HEK293T (cell line): ENCODE measurements at regions not wholly inside any gene's neighbourhood (a gene's known extent, or its start where the extent isn't known, plus 50 kb on each side); places are given as distances from the start of the nearest gene placed in this dataset.

Experiments used
- CTCF ChIA-PET: fragments of 350-600 bp; formaldehyde crosslinking; extraction: SDS; loops from one replicate; lab custom pipeline; 2021; ENCODE audit warnings: antibody characterized with exemption, inconsistent platforms; lab: Yijun Ruan, JAX
- POLR2A ChIA-PET: fragments of 350-600 bp; formaldehyde crosslinking; extraction: SDS; loops from one replicate; lab custom pipeline; 2020; ENCODE audit warnings: antibody characterized with exemption, inconsistent platforms; lab: Yijun Ruan, JAX
- DNase-seq: peaks from one replicate; pipeline ENCODE4 v3.0.0; 2012; ENCODE audit warnings: mixed read lengths; ENCODE audit errors: extremely low spot score
- ARNT ChIP-seq: fragments of 450-650 bp; IDR thresholded peaks from 2 replicates; pipeline ENCODE4 v1.6.1; 2017; ENCODE audit warnings: mild to moderate bottlenecking
- BHLHE40 ChIP-seq: fragments of 450-650 bp; IDR thresholded peaks from 2 replicates; pipeline ENCODE4 v1.6.1; 2016; ENCODE audit warnings: mild to moderate bottlenecking, moderate library complexity, borderline replicate concordance
- CTBP1 ChIP-seq: fragments of 450-650 bp; IDR thresholded peaks from 2 replicates; pipeline ENCODE4 v1.6.1; 2016; ENCODE audit warnings: borderline replicate concordance
- ELF4 ChIP-seq: fragments of 450-650 bp; IDR thresholded peaks from 2 replicates; pipeline ENCODE4 v1.6.1; 2017; ENCODE audit warnings: antibody characterized with exemption
- FOXA1 ChIP-seq: fragments of 450-650 bp; IDR thresholded peaks from 2 replicates; pipeline ENCODE4 v1.6.1; 2016; ENCODE audit warnings: mild to moderate bottlenecking
- FOXK2 ChIP-seq: fragments of 450-650 bp; IDR thresholded peaks from 2 replicates; pipeline ENCODE4 v1.6.1; 2016; ENCODE audit warnings: mild to moderate bottlenecking
- FOXM1 ChIP-seq: fragments of 450-650 bp; IDR thresholded peaks from 2 replicates; pipeline ENCODE4 v1.6.1; 2017; ENCODE audit warnings: mild to moderate bottlenecking, borderline replicate concordance
- HDGF ChIP-seq: fragments of 450-650 bp; IDR thresholded peaks from 2 replicates; pipeline ENCODE4 v1.6.1; 2017; ENCODE audit warnings: antibody characterized with exemption, borderline replicate concordance
- L3MBTL2 ChIP-seq: fragments of 450-650 bp; conservative IDR thresholded peaks from 2 replicates; pipeline ENCODE4 v1.6.1; 2016; ENCODE audit warnings: mild to moderate bottlenecking
- LEF1 ChIP-seq: fragments of 450-650 bp; IDR thresholded peaks from 2 replicates; pipeline ENCODE4 v1.6.1; 2017; ENCODE audit warnings: mild to moderate bottlenecking, borderline replicate concordance
- NFRKB ChIP-seq: fragments of 450-650 bp; IDR thresholded peaks from 2 replicates; pipeline ENCODE4 v1.6.1; 2016; ENCODE audit warnings: mild to moderate bottlenecking, moderate library complexity
- PKNOX1 ChIP-seq: fragments of 450-650 bp; IDR thresholded peaks from 2 replicates; pipeline ENCODE4 v1.6.1; 2016
- SP1 ChIP-seq: fragments of 450-650 bp; IDR thresholded peaks from 2 replicates; pipeline ENCODE4 v1.6.1; 2017
- SUZ12 ChIP-seq: fragments of 450-650 bp; IDR thresholded peaks from 2 replicates; pipeline ENCODE4 v1.6.1; 2016; ENCODE audit warnings: mild to moderate bottlenecking
- TARDBP ChIP-seq: fragments of 450-650 bp; IDR thresholded peaks from 2 replicates; pipeline ENCODE4 v1.6.1; 2016
- ZNF384 ChIP-seq: fragments of 450-650 bp; IDR thresholded peaks from 2 replicates; pipeline ENCODE4 v1.6.1; 2016

DNA sequence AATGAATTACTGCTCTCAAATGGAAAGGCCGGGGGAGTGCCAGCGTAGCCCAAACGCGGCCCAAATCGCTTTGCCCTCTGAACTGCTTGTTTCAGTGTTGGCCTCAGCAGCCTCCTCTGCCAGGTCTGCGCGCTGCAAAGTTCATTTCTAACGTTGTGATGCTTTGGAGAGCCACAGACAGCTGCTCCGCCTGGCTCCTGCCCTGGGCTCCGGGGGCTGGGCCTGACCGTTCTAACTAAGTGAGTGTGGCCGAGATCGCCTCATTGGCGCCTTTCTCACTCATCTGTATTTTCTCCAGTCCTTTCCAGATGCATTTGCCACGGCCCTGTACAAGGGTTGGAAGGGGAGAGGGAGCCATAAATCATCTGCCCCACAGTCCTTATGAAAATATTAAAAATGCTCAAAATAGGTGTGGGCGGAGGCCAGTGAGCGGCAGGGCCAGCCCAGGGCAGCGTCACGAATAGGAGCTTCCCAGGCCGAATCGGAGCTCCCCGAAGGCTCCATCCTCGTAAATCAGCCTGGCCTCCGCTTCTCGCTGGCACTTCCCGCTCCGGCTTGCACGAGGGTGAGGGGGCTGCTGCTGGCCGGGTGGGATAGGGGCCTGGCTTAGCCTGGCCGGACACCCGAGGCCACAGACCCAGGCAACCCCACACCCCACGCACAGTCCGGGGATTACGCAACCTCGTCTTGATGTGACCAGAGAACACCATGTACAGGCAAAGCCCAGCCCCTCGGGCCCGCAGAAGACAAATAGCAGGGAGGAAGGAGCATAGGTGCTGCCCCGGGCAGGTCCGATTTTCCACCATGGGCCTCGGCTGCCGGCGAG is 196.6 kb upstream of the DIO3 start:
- ChIA-PET CTCF (no interaction called here), POLR2A (no interaction called here)
- no peak for DNase-seq
- TF ChIP-seq BHLHE40 (no peak), HDGF (no peak), ELF4 (no peak), ARNT (no peak), FOXA1 (no peak)

GRCh38 chr14:101365329-101366158 is 195.8 kb upstream of the DIO3 start:
- CTCF ChIA-PET = interaction anchor here (0.7 kb wide), 1 partner anchor 16 kb away, joined by 3 read pairs; no protein-coding TSS in a partner anchor
- no peak for DNase-seq
- POLR2A ChIA-PET = no interaction called here
- TF ChIP-seq TARDBP = no peak
- TF ChIP-seq ELF4 = no peak
- no peak for TF ChIP-seq ARNT
- no peak for TF ChIP-seq CTBP1
- no peak for TF ChIP-seq NFRKB
- TF ChIP-seq PKNOX1 = no peak
- no peak for TF ChIP-seq ZNF384
- TF ChIP-seq BHLHE40 = no peak
- TF ChIP-seq FOXA1 = no peak
- TF ChIP-seq FOXM1 = no peak
- TF ChIP-seq L3MBTL2 = no peak
- TF ChIP-seq SP1 = no peak
- TF ChIP-seq HDGF = no peak
- no peak for TF ChIP-seq FOXK2

- ChIA-PET CTCF (no interaction called here), POLR2A (no interaction called here)
- no peak for TF ChIP-seq FOXK2
- no peak for TF ChIP-seq FOXA1
- TF ChIP-seq BHLHE40 = no peak
- no peak for TF ChIP-seq SP1
- no peak for TF ChIP-seq ZNF384
- no peak for TF ChIP-seq ELF4
- no peak for TF ChIP-seq ARNT
- DNase-seq = no peak
Observed at GRCh38 chr14:101367421-101368261, 193.7 kb upstream of the DIO3 start.

DNA sequence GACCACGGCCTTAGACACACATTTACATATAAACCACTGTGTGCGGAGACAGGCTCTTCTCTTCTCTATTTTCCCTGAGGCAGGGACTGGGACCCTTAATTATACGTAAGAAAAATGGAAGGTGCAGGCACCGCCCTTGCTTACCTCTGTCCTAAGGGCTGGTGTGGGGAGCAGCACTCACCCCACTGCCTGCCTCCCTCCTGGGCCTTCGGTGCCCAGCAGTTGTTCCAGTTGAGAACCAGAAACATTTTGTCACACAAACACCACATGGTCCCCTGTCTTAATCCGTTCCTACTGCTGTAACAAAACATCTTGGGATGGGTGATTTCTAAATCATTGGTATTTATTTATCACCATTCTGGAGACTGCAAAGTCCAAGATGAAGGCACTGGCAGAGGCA is 192.7 kb upstream of the DIO3 start:
- no peak for TF ChIP-seq FOXM1
- no peak for TF ChIP-seq PKNOX1
- TF ChIP-seq ARNT = no peak
- no peak for TF ChIP-seq L3MBTL2
- no peak for TF ChIP-seq SP1
- ChIA-PET POLR2A (no interaction called here), CTCF (no interaction called here)
- DNase-seq = no peak

DNA sequence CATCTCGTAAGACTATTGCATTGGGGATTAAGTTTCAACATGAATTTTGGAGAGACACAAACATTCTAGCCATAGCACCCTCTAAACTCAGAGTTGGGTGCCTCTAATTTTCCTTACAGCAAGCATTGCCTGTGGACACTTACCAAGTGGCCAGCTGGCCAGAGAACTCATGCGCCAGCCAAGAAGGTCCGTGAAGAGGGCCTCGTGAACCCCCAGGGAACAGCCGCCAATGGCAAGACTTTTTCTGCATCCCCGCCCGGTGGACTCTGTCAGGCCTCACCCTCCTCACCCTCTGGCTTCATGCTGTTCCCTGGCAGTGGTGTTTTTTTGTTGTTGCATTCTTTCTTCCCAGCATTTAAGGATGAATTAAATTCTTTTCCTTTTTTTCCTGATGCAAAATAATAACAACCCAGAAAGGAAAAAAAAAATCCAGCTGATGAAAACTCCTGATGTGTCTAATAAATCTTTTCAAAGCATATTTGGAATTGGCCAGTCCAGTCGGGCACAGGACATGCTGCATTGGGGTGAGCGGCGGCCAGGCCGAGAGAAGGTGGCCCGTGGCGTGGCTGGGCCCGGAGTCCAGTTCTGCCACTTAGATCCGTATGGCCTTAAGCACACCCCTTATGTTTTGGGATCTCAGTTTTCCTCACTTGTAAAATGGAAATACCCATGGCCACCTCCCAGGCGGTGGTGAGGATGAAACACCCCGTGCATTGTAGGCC is 191.9 kb upstream of the DIO3 start:
- ChIA-PET CTCF (no interaction called here), POLR2A (no interaction called here)
- TF ChIP-seq SP1 (no peak), ZNF384 (no peak), FOXM1 (no peak), SUZ12 (no peak), FOXA1 (no peak), BHLHE40 (no peak), TARDBP (no peak), FOXK2 (no peak), ELF4 (no peak), LEF1 (no peak), ARNT (no peak), PKNOX1 (no peak), L3MBTL2 (no peak), CTBP1 (no peak), HDGF (no peak), NFRKB (no peak)
- DNase-seq = no peak
